ENCODE measurements at regions not wholly inside any gene's neighbourhood (a gene's known extent, or its start where the extent isn't known, plus 50 kb on each side); places are given as distances from the start of the nearest gene placed in this dataset.

DNA sequence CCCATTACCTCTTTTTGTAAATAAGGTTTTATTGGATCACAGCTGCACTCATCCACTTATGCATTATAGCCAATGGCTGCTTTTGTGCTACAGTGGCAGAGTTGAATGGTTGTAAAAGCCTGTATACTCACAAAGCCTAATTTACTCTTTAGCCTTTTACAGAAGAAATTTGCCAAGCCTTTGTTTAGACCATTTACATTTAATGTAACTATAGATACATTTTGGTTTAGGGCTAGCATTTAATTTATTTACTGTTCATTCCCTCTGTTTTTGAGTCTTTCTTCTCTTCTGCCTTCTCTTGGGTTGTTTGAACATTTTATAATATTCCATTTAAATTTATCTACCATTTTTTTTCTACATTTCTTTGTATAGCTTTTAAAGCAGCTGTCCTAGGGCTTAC lies 217.1 kb upstream of the AMIGO2 start:
- TF ChIP-seq RFX5 (IDR thresholded peaks at IDR 0.05; ENCODE audit: low read depth, low read length) (no peak), POLR2AphosphoS5 (IDR thresholded peaks at IDR 0.05; ENCODE audit: low read depth, low read length) (no peak), GATAD2A (CRISPR knock-in tag; IDR thresholded peaks at IDR 0.05) (no peak), NR1H2 (CRISPR knock-in tag; IDR thresholded peaks at IDR 0.05; ENCODE audit: borderline replicate concordance, low read depth) (no peak), EZH2 (conservative IDR thresholded peaks at IDR 0.05; ENCODE audit: low read depth, low read length) (no peak), TAF1 (CRISPR knock-in tag; IDR thresholded peaks at IDR 0.05) (no peak), SOX13 (IDR thresholded peaks at IDR 0.05) (no peak), SOX13 (CRISPR knock-in tag; conservative IDR thresholded peaks at IDR 0.05 in 1 of 2, IDR thresholded peaks at IDR 0.05 in 1 of 2) (no peak), ZNF205 (CRISPR knock-in tag; IDR thresholded peaks at IDR 0.05) (no peak), KDM5B (CRISPR knock-in tag; IDR thresholded peaks at IDR 0.05; ENCODE audit: borderline replicate concordance) (no peak), HHEX (CRISPR knock-in tag; IDR thresholded peaks at IDR 0.05) (no peak), CHD2 (IDR thresholded peaks at IDR 0.05; ENCODE audit: low read depth, low read length) (no peak)
- TF ChIP-seq, protein P1, sequence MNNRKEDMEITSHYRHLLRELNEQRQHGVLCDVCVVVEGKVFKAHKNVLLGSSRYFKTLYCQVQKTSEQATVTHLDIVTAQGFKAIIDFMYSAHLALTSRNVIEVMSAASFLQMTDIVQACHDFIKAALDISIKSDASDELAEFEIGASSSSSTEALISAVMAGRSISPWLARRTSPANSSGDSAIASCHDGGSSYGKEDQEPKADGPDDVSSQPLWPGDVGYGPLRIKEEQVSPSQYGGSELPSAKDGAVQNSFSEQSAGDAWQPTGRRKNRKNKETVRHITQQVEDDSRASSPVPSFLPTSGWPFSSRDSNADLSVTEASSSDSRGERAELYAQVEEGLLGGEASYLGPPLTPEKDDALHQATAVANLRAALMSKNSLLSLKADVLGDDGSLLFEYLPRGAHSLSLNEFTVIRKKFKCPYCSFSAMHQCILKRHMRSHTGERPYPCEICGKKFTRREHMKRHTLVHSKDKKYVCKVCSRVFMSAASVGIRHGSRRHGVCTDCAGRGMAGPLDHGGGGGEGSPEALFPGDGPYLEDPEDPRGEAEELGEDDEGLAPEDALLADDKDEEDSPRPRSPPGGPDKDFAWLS (CRISPR knock-in tag; IDR thresholded peaks at IDR 0.05; ENCODE audit: borderline replicate concordance) = no peak
- TF ChIP-seq, protein P2, sequence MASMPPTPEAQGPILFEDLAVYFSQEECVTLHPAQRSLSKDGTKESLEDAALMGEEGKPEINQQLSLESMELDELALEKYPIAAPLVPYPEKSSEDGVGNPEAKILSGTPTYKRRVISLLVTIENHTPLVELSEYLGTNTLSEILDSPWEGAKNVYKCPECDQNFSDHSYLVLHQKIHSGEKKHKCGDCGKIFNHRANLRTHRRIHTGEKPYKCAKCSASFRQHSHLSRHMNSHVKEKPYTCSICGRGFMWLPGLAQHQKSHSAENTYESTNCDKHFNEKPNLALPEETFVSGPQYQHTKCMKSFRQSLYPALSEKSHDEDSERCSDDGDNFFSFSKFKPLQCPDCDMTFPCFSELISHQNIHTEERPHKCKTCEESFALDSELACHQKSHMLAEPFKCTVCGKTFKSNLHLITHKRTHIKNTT (CRISPR knock-in tag; IDR thresholded peaks at IDR 0.05) = no peak
- TF ChIP-seq, protein P3, sequence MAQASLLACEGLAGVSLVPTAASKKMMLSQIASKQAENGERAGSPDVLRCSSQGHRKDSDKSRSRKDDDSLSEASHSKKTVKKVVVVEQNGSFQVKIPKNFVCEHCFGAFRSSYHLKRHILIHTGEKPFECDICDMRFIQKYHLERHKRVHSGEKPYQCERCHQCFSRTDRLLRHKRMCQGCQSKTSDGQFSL (CRISPR knock-in tag; IDR thresholded peaks at IDR 0.05) = no peak

Data from HepG2 (cell line).